ENCODE measurements at regions not wholly inside any gene's neighbourhood (a gene's known extent, or its start where the extent isn't known, plus 50 kb on each side); places are given as distances from the start of the nearest gene placed in this dataset.

GRCh38 chr5:32507738-32508434, 63.3 kb upstream of the ZFR start:
- H3K4me1 Mint-ChIP-seq: peaks cover 14% of the 10 kb centered on the region
- ATAC-seq (no peak), DNase-seq (no peak)
- H3K27ac Mint-ChIP-seq: no peak overlapping the region
- H3K4me3 Mint-ChIP-seq: no peak overlapping the region
- peaks cover 34% of the 10 kb centered on the region for H3K27me3 Mint-ChIP-seq
- H3K9me3 Mint-ChIP-seq: no peaks in the 10 kb centered on the region

DNA sequence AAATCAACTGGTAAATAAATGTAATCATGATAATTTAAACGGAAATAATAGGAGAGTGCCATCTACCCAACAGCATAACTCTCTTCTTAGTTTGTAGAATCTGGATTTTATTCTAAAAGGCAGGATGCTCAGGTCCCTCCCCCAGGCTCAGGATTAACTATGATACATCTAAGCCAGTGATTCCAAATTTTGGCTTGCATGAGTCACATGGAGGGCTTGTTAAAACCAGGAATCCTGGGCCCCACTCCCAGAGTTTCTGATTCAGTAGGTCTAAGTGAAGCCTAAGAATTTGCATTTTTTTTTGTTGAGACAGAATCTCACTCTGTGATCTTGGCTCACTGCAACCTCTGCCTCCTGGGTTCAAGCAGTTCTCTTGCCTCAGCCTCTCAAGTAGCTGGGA, 62.3 kb upstream of the ZFR start:
- H3K4me1 Mint-ChIP-seq: peaks cover 14% of the 10 kb centered on the region
- DNase-seq: no peak
- peaks cover 34% of the 10 kb centered on the region for H3K27me3 Mint-ChIP-seq
- no peak overlapping the region for H3K27ac Mint-ChIP-seq
- H3K9me3 Mint-ChIP-seq: no peaks in the 10 kb centered on the region
- no peak overlapping the region for H3K4me3 Mint-ChIP-seq
- ATAC-seq: no peak

- ATAC-seq (no peak), DNase-seq (no peak)
- peaks cover 14% of the 10 kb centered on the region for H3K4me1 Mint-ChIP-seq
- no peak overlapping the region for H3K4me3 Mint-ChIP-seq
- no peak overlapping the region for H3K27ac Mint-ChIP-seq
- no peaks in the 10 kb centered on the region for H3K9me3 Mint-ChIP-seq
- H3K27me3 Mint-ChIP-seq: peaks cover 39% of the 10 kb centered on the region
These were observed 61.7 kb upstream of the ZFR start for GRCh38 chr5:32506201-32506661.

DNA sequence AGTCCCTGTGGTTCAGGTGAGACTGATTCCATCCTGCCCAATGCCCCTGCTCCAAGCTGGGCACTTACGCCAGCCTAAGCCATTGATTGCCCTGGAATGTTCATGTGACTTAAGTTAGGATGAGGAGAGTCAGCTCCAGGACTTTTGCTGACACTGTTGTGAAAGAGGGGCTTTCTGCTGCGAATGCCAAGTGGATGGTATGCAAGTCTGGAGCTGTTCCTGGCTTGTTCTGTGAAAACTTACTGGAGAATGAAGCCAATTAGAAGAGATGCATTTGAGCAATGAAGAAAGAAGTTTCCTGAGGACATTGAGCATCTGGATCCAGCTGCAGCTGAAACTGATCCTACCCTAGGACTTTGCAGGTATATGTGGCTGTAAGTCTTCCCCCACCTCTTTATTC, 61.2 kb upstream of the ZFR start:
- peaks cover 43% of the 10 kb centered on the region for H3K27me3 Mint-ChIP-seq
- H3K27ac Mint-ChIP-seq: no peak overlapping the region
- H3K4me3 Mint-ChIP-seq: no peak overlapping the region
- DNase-seq (no peak), ATAC-seq (no peak)
- H3K4me1 Mint-ChIP-seq: peaks cover 14% of the 10 kb centered on the region
- no peaks in the 10 kb centered on the region for H3K9me3 Mint-ChIP-seq

- H3K9me3 Mint-ChIP-seq: no peaks in the 10 kb centered on the region
- no peak for DNase-seq
- peaks cover 14% of the 10 kb centered on the region for H3K4me1 Mint-ChIP-seq
- no peak overlapping the region for H3K27ac Mint-ChIP-seq
- H3K4me3 Mint-ChIP-seq: no peak overlapping the region
- peaks cover 47% of the 10 kb centered on the region for H3K27me3 Mint-ChIP-seq
- ATAC-seq: no peak
These were observed 60.6 kb upstream of the ZFR start for GRCh38 chr5:32504989-32505596.

DNA sequence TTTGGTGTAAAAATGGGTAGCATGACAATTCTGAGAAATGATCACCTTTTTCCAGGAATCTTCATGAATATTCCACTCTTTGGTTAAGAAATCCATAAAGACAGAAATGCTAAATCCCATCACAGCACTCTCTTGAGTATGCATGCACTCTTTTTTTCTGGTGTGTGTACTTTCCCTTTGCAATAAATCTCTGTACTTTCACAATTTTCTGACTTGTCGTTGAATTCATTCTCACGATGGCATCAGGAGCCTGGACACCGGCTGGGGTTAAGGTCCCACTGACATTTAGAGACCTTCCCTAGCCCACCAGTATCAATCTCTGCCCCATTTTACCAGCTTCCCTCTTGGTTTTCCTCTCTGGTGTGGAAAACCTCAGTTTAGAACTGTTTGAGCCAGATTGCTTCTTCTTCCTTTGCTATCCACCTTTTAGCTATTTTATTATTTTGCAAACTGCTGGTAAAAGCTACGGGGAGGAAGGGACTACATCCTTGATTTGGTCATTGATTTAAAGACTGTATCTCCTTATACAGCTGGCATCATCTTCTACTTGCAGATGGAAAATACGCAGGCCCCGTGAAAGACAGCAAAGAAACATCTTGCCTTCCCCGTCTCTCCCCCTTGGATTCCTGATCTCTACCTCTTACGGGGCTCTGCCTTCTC, 59.9 kb upstream of the ZFR start:
- no peak for ATAC-seq
- no peaks in the 10 kb centered on the region for H3K9me3 Mint-ChIP-seq
- no peak overlapping the region for H3K27ac Mint-ChIP-seq
- H3K27me3 Mint-ChIP-seq: peaks cover 47% of the 10 kb centered on the region
- H3K4me1 Mint-ChIP-seq: peaks cover 20% of the 10 kb centered on the region
- H3K4me3 Mint-ChIP-seq: no peak overlapping the region
- no peak for DNase-seq

GRCh38 chr5:32503261-32503660, 58.7 kb upstream of the ZFR start:
- DNase-seq: no peak

DNA sequence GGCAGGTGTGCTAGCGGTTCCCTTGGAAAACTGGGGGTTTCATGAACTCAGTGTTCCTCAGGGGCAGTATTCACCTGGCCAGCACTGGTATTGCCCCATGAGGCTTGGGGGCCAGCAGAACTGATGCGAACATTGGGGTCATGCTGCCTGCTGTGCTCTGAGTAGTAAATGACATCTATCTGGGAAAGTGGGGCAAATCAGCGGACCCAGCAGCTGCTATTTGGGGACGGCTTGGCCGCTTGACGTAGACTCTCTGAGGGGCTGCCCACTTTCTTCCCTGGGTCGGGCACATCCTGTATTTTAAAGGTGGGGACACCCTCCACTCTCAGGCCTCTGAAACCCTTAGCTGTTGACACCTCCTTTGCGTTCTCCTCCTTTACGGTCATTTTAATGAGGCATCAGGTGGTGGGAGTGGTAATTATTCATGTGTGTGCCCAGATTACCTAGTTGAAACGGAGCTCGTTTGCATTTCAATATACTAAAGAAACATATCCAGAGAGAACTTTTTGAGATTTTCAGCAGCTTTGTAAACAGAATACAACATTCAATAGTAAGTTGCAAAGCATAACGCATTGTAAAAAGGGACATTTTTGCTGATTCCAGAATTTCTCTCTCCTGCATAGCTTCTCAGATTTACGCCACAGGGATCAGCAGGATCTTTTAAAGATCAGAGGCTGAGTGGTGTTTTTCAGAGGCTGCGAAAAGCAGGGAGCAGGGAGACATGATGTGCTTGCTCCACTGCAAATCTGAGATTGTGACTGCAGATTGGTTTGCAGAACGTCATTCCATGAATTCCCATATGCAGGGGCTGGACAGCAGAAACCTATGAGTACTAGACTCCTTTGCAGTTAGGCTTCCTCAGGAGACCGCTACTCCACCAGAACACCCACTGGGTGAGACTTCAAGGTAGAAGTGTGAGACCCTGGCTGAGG, 56.8 kb upstream of the ZFR start:
- H3K9me3 Mint-ChIP-seq: no peaks in the 10 kb centered on the region
- DNase-seq (no peak), ATAC-seq (no peak)
- no peak overlapping the region for H3K4me3 Mint-ChIP-seq
- peak overlapping the region in 1 of 2 donors; percentile 44 for H3K27ac Mint-ChIP-seq
- peaks cover 27% of the 10 kb centered on the region for H3K4me1 Mint-ChIP-seq
- H3K27me3 Mint-ChIP-seq: peaks cover 36% of the 10 kb centered on the region

More at GRCh38 chr5:32503261-32503660, 58.7 kb upstream of the ZFR start:
- peaks cover 47% of the 10 kb centered on the region for H3K27me3 Mint-ChIP-seq
- H3K4me1 Mint-ChIP-seq: peaks cover 27% of the 10 kb centered on the region
- no peak for ATAC-seq
- H3K4me3 Mint-ChIP-seq: no peak overlapping the region
- H3K9me3 Mint-ChIP-seq: no peaks in the 10 kb centered on the region
- no peak overlapping the region for H3K27ac Mint-ChIP-seq

- H3K27ac Mint-ChIP-seq: peak overlapping the region in 1 of 2 donors; percentile 88
- H3K4me1 Mint-ChIP-seq: peaks cover 23% of the 10 kb centered on the region
- no peak overlapping the region for H3K4me3 Mint-ChIP-seq
- DNase-seq: no peak
- H3K9me3 Mint-ChIP-seq: no peaks in the 10 kb centered on the region
- ATAC-seq: no peak
- H3K27me3 Mint-ChIP-seq: peaks cover 24% of the 10 kb centered on the region
These were observed 55.6 kb upstream of the ZFR start for GRCh38 chr5:32500181-32500580.

DNA sequence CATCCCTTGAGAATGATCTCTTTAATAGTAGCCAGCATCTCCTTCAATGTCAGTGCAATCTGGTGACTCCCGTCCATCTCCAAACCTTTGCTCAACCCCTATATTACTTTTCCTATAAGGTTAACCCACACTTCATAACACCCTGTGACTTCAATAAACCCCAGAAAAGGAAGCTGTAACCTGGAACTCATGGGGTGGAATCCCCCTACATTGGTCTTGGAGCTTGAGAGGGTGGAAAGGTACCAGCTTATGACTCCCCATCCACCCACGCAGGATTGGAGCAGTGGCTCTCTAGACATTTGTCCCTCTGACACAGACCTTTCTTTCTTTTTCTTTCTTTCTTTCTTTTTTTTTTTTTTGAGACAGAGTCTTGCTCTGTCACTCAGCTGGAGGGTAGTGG, 54.7 kb upstream of the ZFR start:
- peak in 1 of 2 donors; percentile 21 for DNase-seq
- Mint-ChIP-seq H3K4me1 (peaks cover 14% of the 10 kb centered on the region), H3K4me3 (no peak overlapping the region), H3K27me3 (peaks cover 15% of the 10 kb centered on the region), H3K27ac (peak overlapping the region in 1 of 2 donors; percentile 59), H3K9me3 (no peaks in the 10 kb centered on the region)
- ATAC-seq: peak; percentile 84

GRCh38 chr5:32498484-32498883, 53.9 kb upstream of the ZFR start:
- peaks cover 13% of the 10 kb centered on the region for H3K4me1 Mint-ChIP-seq
- no peak overlapping the region for H3K4me3 Mint-ChIP-seq
- no peaks in the 10 kb centered on the region for H3K9me3 Mint-ChIP-seq
- DNase-seq: no peak
- H3K27me3 Mint-ChIP-seq: peaks cover 13% of the 10 kb centered on the region
- ATAC-seq: no peak
- H3K27ac Mint-ChIP-seq: no peak overlapping the region

- no peaks in the 10 kb centered on the region for H3K9me3 Mint-ChIP-seq
- peaks cover 7% of the 10 kb centered on the region for H3K27me3 Mint-ChIP-seq
- H3K27ac Mint-ChIP-seq: no peak overlapping the region
- DNase-seq: no peak
- peaks cover 13% of the 10 kb centered on the region for H3K4me1 Mint-ChIP-seq
- H3K4me3 Mint-ChIP-seq: no peak overlapping the region
- ATAC-seq: no peak
These were observed 51.6 kb upstream of the ZFR start for GRCh38 chr5:32496104-32496503.

DNA sequence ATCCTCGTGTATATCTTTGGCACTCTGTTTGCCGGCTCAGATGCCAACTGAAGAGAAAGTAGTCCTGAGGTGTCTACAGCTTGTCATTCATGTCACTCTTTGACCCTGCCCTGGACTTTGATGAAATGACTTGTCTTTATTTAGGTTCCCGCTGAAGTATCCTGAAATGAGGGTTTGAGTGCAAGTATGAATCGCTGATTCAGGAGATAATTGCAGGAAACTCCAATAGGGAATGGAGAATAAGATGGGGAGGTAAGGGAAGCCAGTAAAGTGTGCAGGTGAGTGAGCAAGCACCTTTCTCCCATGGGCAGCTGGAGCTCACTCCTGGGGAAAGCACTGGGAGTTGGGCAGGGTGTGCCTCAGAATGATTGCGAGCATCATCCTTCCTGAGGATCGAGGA, 50.3 kb upstream of the ZFR start:
- no peak for ATAC-seq
- peaks cover 10% of the 10 kb centered on the region for H3K4me1 Mint-ChIP-seq
- H3K27me3 Mint-ChIP-seq: no peaks in the 10 kb centered on the region

More for the DNA sequence above, 50.3 kb upstream of the ZFR start:
- Mint-ChIP-seq H3K4me3 (no peak overlapping the region), H3K9me3 (no peaks in the 10 kb centered on the region), H3K27ac (no peak overlapping the region)
- DNase-seq: no peak
